GM10266 (cell line): ENCODE measurements at regions not wholly inside any gene's neighbourhood (a gene's known extent, or its start where the extent isn't known, plus 50 kb on each side); places are given as distances from the start of the nearest gene placed in this dataset.

ENCODE experiments used
- DNase-seq: peaks from one replicate; pipeline ENCODE4 v3.0.0; 2012; ENCODE audit errors: extremely low spot score
- CTCF ChIP-seq: IDR thresholded peaks from 2 replicates; pipeline ENCODE4 v1.5.1; 2012; ENCODE audit warnings: mild to moderate bottlenecking, low read depth; ENCODE audit not compliant: control insufficient read depth, insufficient read depth; ENCODE audit errors: missing control alignments

- DNase-seq: no peak
- TF ChIP-seq CTCF: no peak
Measured at GRCh38 chr4:155599596-155599995, 67.1 kb upstream of the GUCY1A1 start.

GRCh38 chr4:155599085-155599484 is 67.6 kb upstream of the GUCY1A1 start:
- no peak for TF ChIP-seq CTCF
- DNase-seq: no peak

GRCh38 chr4:155597933-155598451 is 68.7 kb upstream of the GUCY1A1 start:
- DNase-seq: no peak
- no peak for TF ChIP-seq CTCF

GRCh38 chr4:155597281-155597680 is 69.4 kb upstream of the GUCY1A1 start:
- DNase-seq: no peak
- TF ChIP-seq CTCF: no peak

- DNase-seq: no peak
- no peak for TF ChIP-seq CTCF
Measured at GRCh38 chr4:155593793-155594192, 72.9 kb upstream of the GUCY1A1 start.

GRCh38 chr4:155592938-155593297 is 73.7 kb upstream of the GUCY1A1 start:
- no peak for TF ChIP-seq CTCF

GRCh38 chr4:155592179-155592937 is 74.3 kb upstream of the GUCY1A1 start:
- no peak for DNase-seq
- TF ChIP-seq CTCF: no peak

More at GRCh38 chr4:155592938-155593297, 73.7 kb upstream of the GUCY1A1 start:
- no peak for DNase-seq
